Naive thymus-derived CD4-positive, alpha-beta T cell (primary cell): ENCODE measurements at regions not wholly inside any gene's neighbourhood (a gene's known extent, or its start where the extent isn't known, plus 50 kb on each side); places are given as distances from the start of the nearest gene placed in this dataset.

Source experiments
- ATAC-seq: fragments of 150-1000 bp; cut with Tn5 transposase; 2 replicates; pipeline ENCODE4 v1.10.0; 2021; ENCODE audit warnings: mild to moderate bottlenecking, moderate library complexity
- CTCF ChIA-PET: fragments of 350-600 bp; sonication (Branson Sonifier 250); formaldehyde crosslinking; loops from one replicate; lab custom pipeline; 2021; ENCODE audit warnings: antibody characterized with exemption; lab: Charles Lee
- POLR2A ChIA-PET: fragments of 350-600 bp; sonication (Branson Sonifier 250); formaldehyde crosslinking; loops from one replicate; lab custom pipeline; 2021; ENCODE audit warnings: antibody characterized with exemption, inconsistent platforms; lab: Charles Lee
- DNase-seq, 9 donors: peaks; one replicate each; pipeline versions ENCODE4 v3.0.0 to v3.0.0-alpha.2; 2020 to 2022; ENCODE audit warnings: mixed read lengths in 1 of 9
- H3K27ac ChIP-seq: one replicate; pipeline ENCODE4 v1.7.0; 2013; ENCODE audit warnings: mild to moderate bottlenecking, low read depth, low read length, moderate library complexity
- H3K27me3 ChIP-seq, 2 donors: one replicate each; pipeline ENCODE4 v1.7.0; 2013; ENCODE audit warnings: low read length in 2 of 2, mild to moderate bottlenecking in 2 of 2, moderate library complexity in 2 of 2; ENCODE audit not compliant: control insufficient read depth in 2 of 2, insufficient read depth in 2 of 2
- H3K36me3 ChIP-seq, 3 experiments: 1 replicate in 2 of 3; 2 replicates in 1 of 3; pipeline ENCODE4 v1.7.0; 2013; ENCODE audit warnings: low read length in 3 of 3, mild to moderate bottlenecking in 3 of 3, moderate library complexity in 1 of 3; ENCODE audit not compliant: insufficient read depth in 3 of 3, control insufficient read depth in 2 of 3
- H3K4me1 ChIP-seq, 2 donors: one replicate each; pipeline ENCODE4 v1.7.0; 2013; ENCODE audit warnings: low read length in 2 of 2, mild to moderate bottlenecking in 2 of 2, moderate library complexity in 1 of 2; ENCODE audit not compliant: control insufficient read depth in 2 of 2, insufficient read depth in 2 of 2
- H3K4me3 ChIP-seq: 2 replicates; pipeline ENCODE4 v1.7.0; 2013; ENCODE audit warnings: mild to moderate bottlenecking, low read length
- H3K9me3 ChIP-seq, 3 experiments: 1 replicate in 2 of 3; 2 replicates in 1 of 3; pipeline ENCODE4 v1.7.0; 2013; ENCODE audit warnings: low read length in 3 of 3; ENCODE audit not compliant: control insufficient read depth in 2 of 3
- H3K27ac Mint-ChIP-seq, 9 donors: one replicate each; pipeline ENCODE4 v1.8.0; 2020 to 2022; ENCODE audit warnings: mixed read lengths in 9 of 9, mild to moderate bottlenecking in 8 of 9, moderate library complexity in 5 of 9, inconsistent platforms in 2 of 9
- H3K27me3 Mint-ChIP-seq, 5 donors: one replicate each; pipeline ENCODE4 v1.8.0; 2021 to 2022; ENCODE audit warnings: mixed read lengths in 5 of 5, mild to moderate bottlenecking in 1 of 5
- H3K36me3 Mint-ChIP-seq, 5 donors: one replicate each; pipeline ENCODE4 v1.8.0; 2020 to 2022; ENCODE audit warnings: mixed read lengths in 5 of 5, mild to moderate bottlenecking in 3 of 5, inconsistent platforms in 1 of 5
- H3K4me1 Mint-ChIP-seq, 7 donors: one replicate each; pipeline ENCODE4 v1.8.0; 2020 to 2022; ENCODE audit warnings: mixed read lengths in 7 of 7, mild to moderate bottlenecking in 3 of 7, inconsistent platforms in 1 of 7
- H3K4me3 Mint-ChIP-seq, 10 donors: one replicate each; pipeline ENCODE4 v1.8.0; 2020 to 2022; ENCODE audit warnings: mild to moderate bottlenecking in 10 of 10, mixed read lengths in 10 of 10, moderate library complexity in 6 of 10, inconsistent platforms in 2 of 10
- H3K9me3 Mint-ChIP-seq, 11 donors: one replicate each; pipeline ENCODE4 v1.8.0; 2020 to 2022; ENCODE audit warnings: mixed read lengths in 11 of 11, mild to moderate bottlenecking in 4 of 11, inconsistent platforms in 1 of 11, moderate library complexity in 1 of 11
- intact Hi-C, 2 donors: fragments of 100-400 bp; cut with micrococcal nuclease; formaldehyde crosslinking; loops; one replicate each; pipeline ENCODE4 v1.15.1; 2023

GRCh38 chr11:104652996-104653395, 245.3 kb downstream of the CASP12 start:
- H3K36me3 Mint-ChIP-seq: peaks cover 0 to 19% (median 6%) of the 10 kb centered on the region in 5 donors

GRCh38 chr11:104650234-104650633, 248.0 kb downstream of the CASP12 start:
- H3K4me3 ChIP-seq: no peak overlapping the region
- H3K27ac ChIP-seq: no peak overlapping the region
- H3K4me1 ChIP-seq: peaks cover 0 to 10% of the 10 kb centered on the region in 2 donors
- no peak for ATAC-seq
- H3K9me3 ChIP-seq: no peaks in the 10 kb centered on the region
- Mint-ChIP-seq H3K27ac (no peak overlapping the region), H3K27me3 (no peaks in the 10 kb centered on the region), H3K4me3 (no peak overlapping the region), H3K9me3 (peaks cover 2 to 14% (median 8%) of the 10 kb centered on the region in 11 donors), H3K36me3 (peaks cover 0 to 11% (median 6%) of the 10 kb centered on the region in 5 donors), H3K4me1 (peaks cover 0 to 21% (median 13%) of the 10 kb centered on the region in 7 donors)
- intact Hi-C loops: loop anchor here in 1 of 2 donors (5.0 kb wide), 1 partner anchor 77 kb away; no protein-coding TSS in a partner anchor
- H3K27me3 ChIP-seq: no peaks in the 10 kb centered on the region
- POLR2A ChIA-PET: no interaction called here
- CTCF ChIA-PET: no interaction called here
- no peaks in the 10 kb centered on the region for H3K36me3 ChIP-seq
- DNase-seq: peak in 3 of 9 donors; percentile 8 to 28 (median 12)

More at GRCh38 chr11:104652996-104653395, 245.3 kb downstream of the CASP12 start:
- no peaks in the 10 kb centered on the region for H3K9me3 ChIP-seq
- Mint-ChIP-seq H3K27me3 (no peaks in the 10 kb centered on the region), H3K4me1 (peaks cover 0 to 43% (median 9%) of the 10 kb centered on the region in 7 donors), H3K9me3 (peaks cover 2 to 15% (median 7%) of the 10 kb centered on the region in 11 donors), H3K4me3 (no peak overlapping the region), H3K27ac (no peak overlapping the region)
- no peak overlapping the region for H3K27ac ChIP-seq
- no peak overlapping the region for H3K4me3 ChIP-seq
- ATAC-seq (no peak), DNase-seq (no peak)
- H3K36me3 ChIP-seq: no peaks in the 10 kb centered on the region
- CTCF ChIA-PET: no interaction called here
- POLR2A ChIA-PET: no interaction called here
- intact Hi-C loops: loop anchor here in 1 of 2 donors (5.0 kb wide), 1 partner anchor 74 kb away; no protein-coding TSS in a partner anchor
- H3K4me1 ChIP-seq: peaks cover 0 to 10% of the 10 kb centered on the region in 2 donors
- no peaks in the 10 kb centered on the region for H3K27me3 ChIP-seq

DNA sequence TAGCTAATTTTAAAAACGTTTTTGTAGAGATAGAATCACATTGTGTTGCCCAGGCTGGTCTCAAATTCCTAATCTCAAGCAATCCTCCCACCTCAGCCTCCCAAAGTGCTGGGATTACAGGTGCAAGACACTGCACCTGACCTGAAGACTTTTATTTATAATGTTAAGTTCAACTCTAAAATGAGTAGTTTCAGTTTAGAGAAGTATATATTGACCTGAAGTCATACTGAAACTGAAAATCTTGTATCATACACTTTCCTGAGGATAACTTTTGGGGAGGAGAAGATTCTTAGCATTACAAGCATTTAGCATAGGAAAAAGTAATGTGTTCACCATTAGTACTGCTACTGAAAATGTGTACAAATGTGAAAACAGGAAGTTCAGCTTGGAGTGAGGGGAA, 249.3 kb downstream of the CASP12 start:
- intact Hi-C loops: no loop called here
- no peak overlapping the region for H3K4me3 ChIP-seq
- no peak for ATAC-seq
- ChIA-PET POLR2A (no interaction called here), CTCF (no interaction called here)
- H3K36me3 ChIP-seq: no peaks in the 10 kb centered on the region
- H3K27ac ChIP-seq: no peak overlapping the region
- H3K9me3 ChIP-seq: no peaks in the 10 kb centered on the region
- Mint-ChIP-seq H3K27me3 (peaks cover 0 to 3% (median 0%) of the 10 kb centered on the region in 5 donors), H3K27ac (no peak overlapping the region), H3K9me3 (peaks cover 2 to 14% (median 8%) of the 10 kb centered on the region in 11 donors), H3K36me3 (peaks cover 0 to 11% (median 6%) of the 10 kb centered on the region in 5 donors), H3K4me1 (peaks cover 0 to 17% (median 13%) of the 10 kb centered on the region in 7 donors), H3K4me3 (no peak overlapping the region)
- H3K27me3 ChIP-seq: no peaks in the 10 kb centered on the region
- H3K4me1 ChIP-seq: peaks cover 0 to 10% of the 10 kb centered on the region in 2 donors
- no peak for DNase-seq

DNA sequence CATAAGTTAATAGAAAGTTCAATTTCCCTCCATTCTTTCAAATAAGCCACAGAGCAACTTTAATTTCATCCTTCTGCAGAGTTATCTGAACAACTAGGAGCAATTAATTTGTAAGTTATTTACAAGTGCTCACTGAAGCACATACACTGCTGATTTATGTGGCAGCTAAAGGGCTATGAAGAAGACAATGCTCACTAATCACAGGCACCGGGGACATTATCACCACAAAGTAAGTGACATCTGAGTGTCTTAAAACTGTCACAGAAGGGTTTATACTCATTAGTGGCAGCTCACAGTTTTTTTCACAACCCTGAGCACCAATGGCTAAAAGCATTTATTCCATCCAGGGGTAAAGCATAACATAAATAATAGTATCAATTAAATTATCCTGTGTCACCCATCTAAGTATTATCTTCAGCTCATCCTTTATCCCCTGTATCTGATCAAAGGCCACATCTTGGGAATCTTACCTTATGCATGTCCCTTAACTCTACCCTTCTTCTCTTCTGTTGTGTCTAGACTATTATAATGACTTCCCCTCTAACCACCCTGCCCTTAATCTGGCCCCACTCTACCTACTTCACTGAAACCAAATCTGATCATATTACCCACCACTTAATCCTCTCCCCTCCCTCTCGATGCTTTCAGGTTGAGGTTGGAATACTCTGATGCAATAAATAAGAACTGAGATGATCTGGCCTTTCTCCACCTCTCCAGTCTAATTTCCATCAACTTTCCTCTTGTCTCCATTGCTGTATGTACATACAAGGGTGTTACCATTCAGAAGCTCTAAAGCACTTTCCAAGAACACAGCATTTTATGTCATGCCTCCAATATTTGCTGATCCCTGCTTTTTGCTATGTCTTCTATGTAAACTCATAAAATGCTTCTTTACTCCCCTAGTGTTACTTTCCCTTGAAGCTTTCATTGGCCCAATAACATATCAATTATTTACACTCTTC, 252.7 kb downstream of the CASP12 start:
- H3K4me3 ChIP-seq: no peak overlapping the region
- ChIA-PET POLR2A (no interaction called here), CTCF (no interaction called here)
- ATAC-seq: no peak
- no peak overlapping the region for H3K4me3 Mint-ChIP-seq
- no peaks in the 10 kb centered on the region for H3K36me3 ChIP-seq
- H3K27me3 Mint-ChIP-seq: peaks cover 0 to 3% (median 0%) of the 10 kb centered on the region in 5 donors
- H3K9me3 ChIP-seq: no peaks in the 10 kb centered on the region
- H3K27me3 ChIP-seq: no peaks in the 10 kb centered on the region
- no peaks in the 10 kb centered on the region for H3K4me1 ChIP-seq
- peaks cover 0 to 9% (median 5%) of the 10 kb centered on the region in 5 donors for H3K36me3 Mint-ChIP-seq
- H3K4me1 Mint-ChIP-seq: peaks cover 3 to 10% (median 5%) of the 10 kb centered on the region in 7 donors
- H3K27ac Mint-ChIP-seq: no peak overlapping the region
- peaks cover 0 to 11% (median 7%) of the 10 kb centered on the region in 11 donors for H3K9me3 Mint-ChIP-seq
- intact Hi-C loops: no loop called here
- H3K27ac ChIP-seq: no peak overlapping the region
- no peak for DNase-seq

- intact Hi-C loops: no loop called here
- H3K27me3 Mint-ChIP-seq: no peaks in the 10 kb centered on the region
- no peak overlapping the region for H3K4me3 ChIP-seq
- CTCF ChIA-PET: no interaction called here
- H3K4me1 Mint-ChIP-seq: peaks cover 0 to 8% (median 0%) of the 10 kb centered on the region in 7 donors
- DNase-seq (no peak), ATAC-seq (no peak)
- no peaks in the 10 kb centered on the region for H3K36me3 ChIP-seq
- no peaks in the 10 kb centered on the region for H3K9me3 ChIP-seq
- no peak overlapping the region for H3K27ac Mint-ChIP-seq
- no peak overlapping the region for H3K27ac ChIP-seq
- H3K4me3 Mint-ChIP-seq: no peak overlapping the region
- H3K4me1 ChIP-seq: no peaks in the 10 kb centered on the region
- H3K36me3 Mint-ChIP-seq: peaks cover 0 to 4% (median 0%) of the 10 kb centered on the region in 5 donors
- H3K9me3 Mint-ChIP-seq: peaks cover 0 to 8% (median 0%) of the 10 kb centered on the region in 11 donors
- no peaks in the 10 kb centered on the region for H3K27me3 ChIP-seq
- POLR2A ChIA-PET: no interaction called here
These were observed 260.5 kb downstream of the CASP12 start for GRCh38 chr11:104637662-104638170.

DNA sequence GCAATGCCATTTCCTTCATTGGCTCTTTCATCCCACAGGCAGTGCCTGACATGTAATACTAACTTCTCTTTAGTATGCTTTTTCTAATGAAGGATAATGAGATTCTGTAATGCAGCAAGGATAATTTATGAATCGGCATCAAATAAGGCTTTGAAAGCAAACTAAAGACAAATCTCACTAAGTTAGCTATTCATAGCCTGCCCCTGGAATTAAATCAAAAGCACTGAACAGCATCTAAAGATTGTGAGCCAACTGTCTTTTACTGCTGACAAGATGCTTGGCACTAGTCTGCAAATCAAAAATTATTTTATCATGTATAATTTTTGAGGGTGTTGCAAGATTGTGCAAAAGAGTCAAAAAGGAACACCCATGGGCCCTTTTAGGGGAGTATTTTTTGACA, 265.0 kb downstream of the CASP12 start:
- intact Hi-C loops: no loop called here
- peaks cover 0 to 4% (median 0%) of the 10 kb centered on the region in 7 donors for H3K4me1 Mint-ChIP-seq
- no peak for ATAC-seq

More for the DNA sequence above, 265.0 kb downstream of the CASP12 start:
- CTCF ChIA-PET: no interaction called here
- Histone ChIP-seq H3K27me3 (no peaks in the 10 kb centered on the region), H3K4me3 (no peak overlapping the region), H3K27ac (no peak overlapping the region), H3K9me3 (no peaks in the 10 kb centered on the region), H3K4me1 (no peaks in the 10 kb centered on the region), H3K36me3 (no peaks in the 10 kb centered on the region)
- Mint-ChIP-seq H3K27ac (no peak overlapping the region), H3K9me3 (peaks cover 0 to 8% (median 0%) of the 10 kb centered on the region in 11 donors), H3K27me3 (no peaks in the 10 kb centered on the region), H3K36me3 (peaks cover 0 to 2% (median 0%) of the 10 kb centered on the region in 5 donors), H3K4me3 (no peak overlapping the region)
- DNase-seq: no peak
- POLR2A ChIA-PET: no interaction called here
